ENCODE measurements at regions not wholly inside any gene's neighbourhood (a gene's known extent, or its start where the extent isn't known, plus 50 kb on each side); places are given as distances from the start of the nearest gene placed in this dataset.

DNA sequence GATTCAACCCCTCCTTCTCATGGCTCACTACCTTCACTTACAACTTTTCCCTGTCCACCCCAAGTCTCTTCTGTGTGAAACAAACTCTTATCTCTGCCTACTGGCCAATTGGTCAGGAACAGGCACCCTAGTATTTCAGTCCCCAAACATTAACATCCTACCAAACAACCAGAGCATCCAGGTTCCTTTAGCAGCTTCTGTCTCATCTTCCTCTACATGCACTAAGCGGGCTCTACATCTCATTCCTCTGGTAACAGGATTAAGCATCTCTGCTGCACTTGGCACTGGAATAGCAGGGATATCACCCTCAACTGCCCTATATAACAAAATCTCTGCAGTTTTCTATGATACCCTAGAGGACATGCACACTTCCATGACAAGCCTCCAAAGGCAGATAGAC, 116.2 kb downstream of the JRKL start:
- no peak overlapping the region for H3K4me3 ChIP-seq (ENCODE audit: control insufficient read depth, low read depth, low read length)
- DNase-seq (ENCODE audit: low read depth) = no peak
- TF ChIP-seq, protein P1, sequence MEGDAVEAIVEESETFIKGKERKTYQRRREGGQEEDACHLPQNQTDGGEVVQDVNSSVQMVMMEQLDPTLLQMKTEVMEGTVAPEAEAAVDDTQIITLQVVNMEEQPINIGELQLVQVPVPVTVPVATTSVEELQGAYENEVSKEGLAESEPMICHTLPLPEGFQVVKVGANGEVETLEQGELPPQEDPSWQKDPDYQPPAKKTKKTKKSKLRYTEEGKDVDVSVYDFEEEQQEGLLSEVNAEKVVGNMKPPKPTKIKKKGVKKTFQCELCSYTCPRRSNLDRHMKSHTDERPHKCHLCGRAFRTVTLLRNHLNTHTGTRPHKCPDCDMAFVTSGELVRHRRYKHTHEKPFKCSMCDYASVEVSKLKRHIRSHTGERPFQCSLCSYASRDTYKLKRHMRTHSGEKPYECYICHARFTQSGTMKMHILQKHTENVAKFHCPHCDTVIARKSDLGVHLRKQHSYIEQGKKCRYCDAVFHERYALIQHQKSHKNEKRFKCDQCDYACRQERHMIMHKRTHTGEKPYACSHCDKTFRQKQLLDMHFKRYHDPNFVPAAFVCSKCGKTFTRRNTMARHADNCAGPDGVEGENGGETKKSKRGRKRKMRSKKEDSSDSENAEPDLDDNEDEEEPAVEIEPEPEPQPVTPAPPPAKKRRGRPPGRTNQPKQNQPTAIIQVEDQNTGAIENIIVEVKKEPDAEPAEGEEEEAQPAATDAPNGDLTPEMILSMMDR (IDR thresholded peaks at IDR 0.05; ENCODE audit: control insufficient read depth, insufficient read depth, low read depth, low read length, missing control alignments) = no peak

DNA sequence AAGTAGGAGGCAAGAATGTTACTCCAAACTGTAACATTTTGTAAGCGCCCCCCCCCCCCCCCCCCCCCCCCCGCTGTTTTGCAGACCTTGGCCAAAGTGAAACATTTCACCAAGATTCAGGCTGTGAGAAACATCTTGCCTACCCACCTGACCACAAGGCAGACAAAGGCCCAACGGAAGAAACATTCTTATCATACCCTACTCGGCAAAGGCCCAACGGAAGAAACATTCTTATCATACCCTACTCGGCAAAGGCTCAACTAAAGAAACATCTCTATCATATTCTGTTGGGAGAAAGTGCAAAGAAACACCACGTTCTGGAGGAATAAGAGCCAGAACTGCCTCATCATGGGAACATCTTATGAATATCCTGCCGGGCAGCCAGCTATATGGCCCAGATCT, 117.1 kb downstream of the JRKL start:
- no peak for DNase-seq (ENCODE audit: low read depth)
- H3K4me3 ChIP-seq (ENCODE audit: control insufficient read depth, low read depth, low read length) = no peak overlapping the region
- TF ChIP-seq, protein P1 (IDR thresholded peaks at IDR 0.05; ENCODE audit: control insufficient read depth, insufficient read depth, low read depth, low read length, missing control alignments) = no peak

DNA sequence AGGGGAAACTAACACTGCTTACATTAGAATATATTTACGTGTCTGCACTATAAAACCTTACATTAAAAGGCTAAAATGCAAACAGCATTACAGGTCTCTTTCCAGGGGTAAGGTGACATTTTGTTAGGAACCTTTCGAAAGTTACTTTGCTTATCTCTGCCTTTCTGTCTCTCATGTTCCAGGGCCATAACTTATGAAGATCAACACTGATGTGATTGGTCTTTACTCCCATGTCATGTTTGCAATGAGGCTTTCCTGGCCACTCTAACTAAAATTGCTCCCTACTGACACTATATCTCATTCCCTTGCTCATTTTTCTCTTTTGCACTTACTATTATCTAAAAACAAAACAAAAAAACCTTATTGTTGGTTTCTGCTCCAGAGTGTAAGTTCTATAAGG, 119.0 kb downstream of the JRKL start:
- TF ChIP-seq, protein P1 (IDR thresholded peaks at IDR 0.05; ENCODE audit: control insufficient read depth, insufficient read depth, low read depth, low read length, missing control alignments) = no peak
- no peak overlapping the region for H3K4me3 ChIP-seq (ENCODE audit: control insufficient read depth, low read depth, low read length)
- no peak for DNase-seq (ENCODE audit: low read depth)

DNA sequence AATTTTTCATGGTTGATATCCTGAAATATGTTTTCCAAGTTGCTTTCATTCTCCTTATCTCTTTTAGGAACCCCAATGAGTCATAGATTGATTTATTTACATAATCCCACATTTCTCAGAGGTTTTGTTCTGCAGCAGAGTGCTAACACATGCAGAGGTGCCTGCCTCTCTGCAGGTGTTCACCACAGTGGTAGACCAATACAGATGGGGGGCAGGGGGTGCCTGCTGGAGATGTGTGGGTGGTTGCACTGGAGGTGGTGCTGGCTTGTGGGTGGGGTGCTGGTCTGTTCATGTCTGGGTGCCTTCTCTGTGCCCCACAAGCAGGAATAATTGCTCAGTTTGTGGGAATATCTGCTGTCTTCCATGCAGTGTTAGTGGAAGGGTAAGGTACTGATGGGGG, 131.1 kb downstream of the JRKL start:
- no peak overlapping the region for H3K4me3 ChIP-seq (ENCODE audit: control insufficient read depth, low read depth, low read length)
- no peak for DNase-seq (ENCODE audit: low read depth)
- TF ChIP-seq, protein P1 (IDR thresholded peaks at IDR 0.05; ENCODE audit: control insufficient read depth, insufficient read depth, low read depth, low read length, missing control alignments) = no peak

DNA sequence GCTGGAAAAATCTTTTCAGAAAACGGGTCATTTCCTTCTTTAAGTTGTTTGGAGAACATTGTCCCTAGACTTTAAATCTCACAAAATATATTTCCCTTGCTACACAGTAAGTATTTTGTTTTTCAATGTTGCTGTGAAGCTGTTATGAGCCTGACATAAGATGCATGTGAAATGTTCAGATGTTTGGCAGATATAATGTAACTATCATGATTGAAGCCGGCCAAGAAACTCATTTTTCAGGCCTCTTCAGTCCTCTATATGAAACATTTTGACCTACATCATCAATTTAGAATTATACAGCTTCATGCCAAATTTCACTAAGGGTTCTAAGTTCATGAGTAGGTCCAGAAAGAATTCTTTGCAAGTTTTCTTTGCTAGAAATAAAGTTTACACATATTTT, 133.8 kb downstream of the JRKL start:
- no peak for DNase-seq (ENCODE audit: low read depth)
- no peak overlapping the region for H3K4me3 ChIP-seq (ENCODE audit: control insufficient read depth, low read depth, low read length)
- TF ChIP-seq, protein P1 (IDR thresholded peaks at IDR 0.05; ENCODE audit: control insufficient read depth, insufficient read depth, low read depth, low read length, missing control alignments) = no peak

DNA sequence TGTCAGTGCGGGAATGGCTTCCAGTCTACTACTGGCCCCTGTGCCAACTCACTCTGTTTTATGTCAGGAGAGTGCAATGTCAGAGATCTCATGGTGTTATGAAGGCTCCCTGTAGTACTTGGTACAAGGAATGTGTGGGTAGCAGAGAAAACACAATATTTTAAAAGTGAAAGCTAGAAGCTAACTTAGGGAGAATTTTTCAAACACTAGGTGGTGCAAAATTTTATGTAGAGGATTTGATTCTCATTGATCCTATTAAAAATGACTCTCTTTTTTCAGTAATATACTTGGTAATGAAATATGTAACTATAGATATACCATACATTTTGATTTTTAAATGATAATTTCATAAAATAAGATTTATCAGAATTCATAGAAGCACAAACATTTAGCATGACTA, 134.7 kb downstream of the JRKL start:
- TF ChIP-seq, protein P1 (IDR thresholded peaks at IDR 0.05; ENCODE audit: control insufficient read depth, insufficient read depth, low read depth, low read length, missing control alignments) = no peak
- H3K4me3 ChIP-seq (ENCODE audit: control insufficient read depth, low read depth, low read length) = no peak overlapping the region
- no peak for DNase-seq (ENCODE audit: low read depth)

DNA sequence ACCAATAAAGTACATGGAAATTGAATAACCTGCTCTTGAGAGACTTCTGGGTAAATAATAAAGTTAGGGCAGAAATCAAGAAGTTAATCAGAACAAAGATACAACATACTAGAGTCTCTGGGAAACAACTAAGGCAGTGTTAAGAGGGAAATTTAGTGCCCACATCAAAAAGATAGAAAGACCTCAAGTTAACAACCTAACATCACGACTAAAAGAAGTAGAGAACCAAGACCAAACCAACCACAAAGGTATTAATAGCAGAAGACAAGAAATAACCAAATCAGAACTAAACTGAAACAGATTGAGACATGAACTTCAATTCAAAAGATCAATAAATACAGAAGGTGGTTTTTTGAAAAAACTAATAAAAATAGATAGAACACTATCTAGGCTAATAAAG, 140.7 kb downstream of the JRKL start:
- no peak overlapping the region for H3K4me3 ChIP-seq (ENCODE audit: control insufficient read depth, low read depth, low read length)
- no peak for DNase-seq (ENCODE audit: low read depth)
- TF ChIP-seq, protein P1 (IDR thresholded peaks at IDR 0.05; ENCODE audit: control insufficient read depth, insufficient read depth, low read depth, low read length, missing control alignments) = no peak
